Upper lobe of left lung (tissue), 6 donors: ENCODE measurements at regions not wholly inside any gene's neighbourhood (a gene's known extent, or its start where the extent isn't known, plus 50 kb on each side); places are given as distances from the start of the nearest gene placed in this dataset.

ENCODE experiments used
- ATAC-seq, 2 donors: fragments of 200-7000 bp; cut with Tn5 transposase; one replicate each; pipeline ENCODE4 v1.9.1; 2022; ENCODE audit warnings: mild to moderate bottlenecking in 2 of 2, moderate library complexity in 2 of 2; ENCODE audit not compliant: low FRiP score in 2 of 2
- DNase-seq, 2 donors: peaks; one replicate each; pipeline ENCODE4 v3.0.0-alpha.2; 2019 to 2020
- H3K27ac ChIP-seq, 4 donors: fragments of 200-600 bp; sonication (generic); one replicate each; pipeline ENCODE4 v1.5.1; 2016 to 2019
- H3K27me3 ChIP-seq, 4 donors: fragments of 200-600 bp; sonication (generic); one replicate each; pipeline ENCODE4 v1.5.1; 2017 to 2019
- H3K36me3 ChIP-seq, 4 donors: fragments of 200-600 bp; sonication (generic); one replicate each; pipeline ENCODE4 v1.5.1; 2016 to 2019
- H3K4me1 ChIP-seq, 4 donors: fragments of 200-600 bp; sonication (generic); one replicate each; pipeline ENCODE4 v1.5.1; 2018 to 2019
- H3K4me3 ChIP-seq, 4 donors: fragments of 200-600 bp; sonication (generic); one replicate each; pipeline ENCODE4 v1.5.1; 2017 to 2019; ENCODE audit warnings: mild to moderate bottlenecking in 2 of 4, moderate library complexity in 1 of 4
- H3K9me3 ChIP-seq, 4 donors: fragments of 200-600 bp; sonication (generic); one replicate each; pipeline ENCODE4 v1.5.1; 2018 to 2019
- EP300 ChIP-seq, 4 donors: sonication (generic); formaldehyde crosslinking; IDR thresholded peaks; one replicate each; pipeline ENCODE4 v1.5.1; 2017; ENCODE audit warnings: antibody characterized with exemption in 4 of 4, control low read depth in 2 of 4
- POLR2A ChIP-seq, 4 donors: fragments of 450-650 bp; IDR thresholded peaks; one replicate each; pipeline ENCODE4 v1.5.1; 2016 to 2017; ENCODE audit warnings: antibody characterized with exemption in 4 of 4, mild to moderate bottlenecking in 2 of 4
- POLR2AphosphoS5 ChIP-seq, 2 donors: sonication (generic); formaldehyde crosslinking; IDR thresholded peaks; one replicate each; pipeline ENCODE4 v1.5.1; 2017; ENCODE audit warnings: antibody characterized with exemption in 2 of 2
- WGBS, 2 donors: methylation state at CpG; one replicate each; pipeline ENCODE4 v1.1.5; 2017 to 2018; 5-methylcytosine and 5-hydroxymethylcytosine counted together
- TF ChIP-seq, protein P1 (sequence below), 6 experiments: fragments of 450-650 bp in 4 of 6; fragments of 200-600 bp in 2 of 6; sonication (generic) in 2 of 6; IDR thresholded peaks; one replicate each; pipeline ENCODE4 v1.5.1; 2016 to 2019; ENCODE audit warnings: antibody characterized with exemption in 6 of 6
- donor health status: DM: no; HTN: no; CAD: no; lungs with moderate emphysema.
- donor health status: DM: no; HTN: yes; CAD: no; lungs with severe emphysema.

DNA sequence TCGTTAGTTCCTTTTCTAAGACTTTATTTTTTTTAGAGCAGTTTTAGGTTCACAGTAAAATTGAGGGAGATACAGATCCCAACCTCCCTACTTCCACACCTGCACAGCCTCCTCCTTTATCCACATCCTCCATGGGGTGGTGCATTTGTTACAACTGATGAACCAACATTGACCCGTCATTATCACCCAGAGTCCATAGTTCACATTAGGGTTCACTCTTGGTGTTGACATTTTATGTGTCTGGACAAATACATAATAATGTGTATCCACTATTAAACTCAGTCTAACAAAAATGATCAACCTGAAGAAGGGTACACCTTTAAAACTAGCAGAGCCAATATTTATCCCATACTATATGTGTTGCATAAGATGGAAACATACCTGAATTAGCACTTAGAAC is 130.4 kb upstream of the CCDC28A start:
- no peaks in the 10 kb centered on the region for H3K4me1 ChIP-seq
- 94 to 100% methylated on average over 2 of the region's 2 CpGs for WGBS, 2 donors
- no peak overlapping the region for H3K4me3 ChIP-seq
- ATAC-seq (no peak), DNase-seq (no peak)
- H3K27ac ChIP-seq: no peak overlapping the region
- no peaks in the 10 kb centered on the region for H3K9me3 ChIP-seq
- no peaks in the 10 kb centered on the region for H3K36me3 ChIP-seq
- no peaks in the 10 kb centered on the region for H3K27me3 ChIP-seq
- no peak for TF ChIP-seq POLR2AphosphoS5 (IDR thresholded peaks at IDR 0.05)
- no peak for TF ChIP-seq EP300 (IDR thresholded peaks at IDR 0.05)
- TF ChIP-seq, protein P1, sequence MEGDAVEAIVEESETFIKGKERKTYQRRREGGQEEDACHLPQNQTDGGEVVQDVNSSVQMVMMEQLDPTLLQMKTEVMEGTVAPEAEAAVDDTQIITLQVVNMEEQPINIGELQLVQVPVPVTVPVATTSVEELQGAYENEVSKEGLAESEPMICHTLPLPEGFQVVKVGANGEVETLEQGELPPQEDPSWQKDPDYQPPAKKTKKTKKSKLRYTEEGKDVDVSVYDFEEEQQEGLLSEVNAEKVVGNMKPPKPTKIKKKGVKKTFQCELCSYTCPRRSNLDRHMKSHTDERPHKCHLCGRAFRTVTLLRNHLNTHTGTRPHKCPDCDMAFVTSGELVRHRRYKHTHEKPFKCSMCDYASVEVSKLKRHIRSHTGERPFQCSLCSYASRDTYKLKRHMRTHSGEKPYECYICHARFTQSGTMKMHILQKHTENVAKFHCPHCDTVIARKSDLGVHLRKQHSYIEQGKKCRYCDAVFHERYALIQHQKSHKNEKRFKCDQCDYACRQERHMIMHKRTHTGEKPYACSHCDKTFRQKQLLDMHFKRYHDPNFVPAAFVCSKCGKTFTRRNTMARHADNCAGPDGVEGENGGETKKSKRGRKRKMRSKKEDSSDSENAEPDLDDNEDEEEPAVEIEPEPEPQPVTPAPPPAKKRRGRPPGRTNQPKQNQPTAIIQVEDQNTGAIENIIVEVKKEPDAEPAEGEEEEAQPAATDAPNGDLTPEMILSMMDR (IDR thresholded peaks at IDR 0.05): no peak
- TF ChIP-seq POLR2A (IDR thresholded peaks at IDR 0.05): no peak

DNA sequence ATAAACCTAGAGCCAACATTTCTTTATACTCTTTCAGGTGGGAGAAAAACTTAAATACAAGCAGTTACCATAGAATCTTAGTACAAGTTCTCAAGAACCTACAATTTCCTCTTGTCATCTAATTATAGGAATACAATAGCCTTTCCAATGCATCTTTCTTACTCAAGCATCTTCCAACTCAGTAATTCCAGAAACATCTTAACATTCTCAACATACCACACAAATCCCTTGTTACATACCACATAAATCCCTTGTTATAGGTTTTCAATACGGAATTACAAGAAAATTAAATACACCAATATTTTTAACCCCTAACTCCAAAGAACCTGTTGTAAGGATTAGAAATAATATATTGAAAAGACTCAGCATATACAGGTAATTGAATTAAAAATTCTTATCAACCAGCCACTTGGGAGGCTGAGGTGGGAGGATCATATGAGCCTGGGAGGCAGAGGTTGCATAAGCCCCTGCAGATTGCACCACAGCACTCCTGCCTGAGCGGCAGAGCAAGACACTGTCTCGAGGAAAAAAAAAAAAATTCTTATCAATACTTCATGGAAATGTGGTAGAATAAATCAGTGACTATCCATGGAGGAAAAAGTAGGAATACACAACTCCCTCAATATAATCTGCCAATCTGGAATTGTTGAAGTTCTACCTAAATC is 127.5 kb upstream of the CCDC28A start:
- Histone ChIP-seq H3K27me3 (no peaks in the 10 kb centered on the region), H3K4me1 (no peaks in the 10 kb centered on the region), H3K4me3 (no peak overlapping the region), H3K27ac (no peak overlapping the region), H3K9me3 (no peaks in the 10 kb centered on the region), H3K36me3 (no peaks in the 10 kb centered on the region)
- no peak for TF ChIP-seq EP300 (IDR thresholded peaks at IDR 0.05)
- ATAC-seq (no peak), DNase-seq (no peak)
- WGBS, 2 donors: 89 to 91% methylated on average over 3 of the region's 3 CpGs

DNA sequence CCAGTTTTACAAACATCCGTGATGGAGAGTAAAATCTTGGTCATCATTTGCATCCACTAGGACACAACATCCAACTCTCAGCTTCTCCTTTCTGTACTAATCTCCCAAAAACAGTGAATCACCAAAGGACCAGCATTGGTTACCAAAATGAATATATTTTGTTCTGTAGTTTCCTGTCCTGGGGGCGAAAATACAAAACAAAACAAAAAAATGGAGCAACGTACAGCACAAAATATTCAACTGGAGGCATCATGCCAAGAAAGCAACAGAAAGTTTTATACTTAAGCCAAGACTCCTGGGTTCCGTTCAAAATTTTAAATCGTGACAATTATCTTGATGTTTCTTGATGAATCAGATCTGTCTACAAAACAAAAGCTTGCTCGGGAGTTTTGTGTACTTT is 126.6 kb upstream of the CCDC28A start:
- Histone ChIP-seq H3K27me3 (no peaks in the 10 kb centered on the region), H3K4me1 (no peaks in the 10 kb centered on the region), H3K27ac (no peak overlapping the region), H3K9me3 (no peaks in the 10 kb centered on the region), H3K36me3 (no peaks in the 10 kb centered on the region), H3K4me3 (no peak overlapping the region)
- 54 to 71% methylated on average over 6 of the region's 6 CpGs for WGBS, 2 donors
- no peak for DNase-seq
- ATAC-seq: no peak
- TF ChIP-seq POLR2AphosphoS5 (IDR thresholded peaks at IDR 0.05) (no peak), EP300 (IDR thresholded peaks at IDR 0.05) (no peak), POLR2A (IDR thresholded peaks at IDR 0.05) (no peak)
- TF ChIP-seq, protein P1 (IDR thresholded peaks at IDR 0.05): no peak

DNA sequence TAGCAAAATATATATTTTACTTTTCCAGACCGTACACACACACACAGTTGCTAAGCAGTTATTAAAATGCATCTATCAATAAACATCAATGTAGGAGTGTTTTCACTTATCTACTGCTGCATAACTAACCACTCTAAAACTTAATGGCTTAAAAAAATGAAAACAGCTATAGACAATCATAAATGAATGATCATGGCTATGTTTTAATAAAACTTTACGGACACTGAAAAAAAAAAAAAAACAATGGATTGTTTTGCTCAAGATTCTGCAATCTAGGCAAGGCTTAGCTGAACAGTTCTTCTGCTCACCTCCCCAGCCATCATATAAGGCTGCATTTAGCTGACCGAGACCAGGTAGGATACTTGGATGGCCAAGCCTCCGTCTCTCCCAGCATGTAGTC is 125.4 kb upstream of the CCDC28A start:
- Histone ChIP-seq H3K36me3 (no peaks in the 10 kb centered on the region), H3K4me1 (no peaks in the 10 kb centered on the region), H3K4me3 (no peak overlapping the region), H3K9me3 (no peaks in the 10 kb centered on the region), H3K27ac (no peak overlapping the region), H3K27me3 (no peaks in the 10 kb centered on the region)
- DNase-seq (no peak), ATAC-seq (no peak)
- no peak for TF ChIP-seq POLR2A (IDR thresholded peaks at IDR 0.05)
- no peak for TF ChIP-seq EP300 (IDR thresholded peaks at IDR 0.05)
- no peak for TF ChIP-seq POLR2AphosphoS5 (IDR thresholded peaks at IDR 0.05)
- TF ChIP-seq, protein P1 (IDR thresholded peaks at IDR 0.05): no peak
- 97 to 98% methylated on average over 4 of the region's 4 CpGs for WGBS, 2 donors

DNA sequence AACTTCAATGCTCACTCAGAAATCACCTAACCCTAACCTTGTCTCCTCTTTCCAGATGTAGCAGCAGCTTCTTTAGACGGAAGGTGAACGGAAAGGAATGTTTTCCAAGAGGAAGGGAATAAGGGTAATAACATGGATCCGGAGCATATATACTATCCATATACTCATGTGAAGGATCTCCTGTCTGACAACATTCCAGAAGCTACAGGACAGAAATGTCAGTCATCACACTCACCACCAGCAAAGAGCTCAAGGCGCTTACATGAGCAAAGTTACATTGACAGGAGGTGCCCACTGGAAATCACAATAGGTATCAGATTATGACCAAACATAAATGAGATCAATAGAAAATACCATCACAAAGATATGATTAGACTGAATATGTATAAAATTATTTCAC is 122.1 kb upstream of the CCDC28A start:
- no peaks in the 10 kb centered on the region for H3K9me3 ChIP-seq
- DNase-seq (no peak), ATAC-seq (no peak)
- H3K4me1 ChIP-seq: no peaks in the 10 kb centered on the region
- 94 to 96% methylated on average over 4 of the region's 4 CpGs for WGBS, 2 donors
- H3K27ac ChIP-seq: no peak overlapping the region
- H3K4me3 ChIP-seq: no peak overlapping the region
- H3K27me3 ChIP-seq: no peaks in the 10 kb centered on the region
- no peaks in the 10 kb centered on the region for H3K36me3 ChIP-seq
- TF ChIP-seq EP300 (IDR thresholded peaks at IDR 0.05): no peak
- TF ChIP-seq POLR2A (IDR thresholded peaks at IDR 0.05): no peak
- TF ChIP-seq, protein P1 (IDR thresholded peaks at IDR 0.05): no peak
- no peak for TF ChIP-seq POLR2AphosphoS5 (IDR thresholded peaks at IDR 0.05)
